GM23338 (cell line): ENCODE measurements at regions not wholly inside any gene's neighbourhood (a gene's known extent, or its start where the extent isn't known, plus 50 kb on each side); places are given as distances from the start of the nearest gene placed in this dataset.

Experiments used
- ATAC-seq: fragments of 200-7000 bp; cut with Tn5 transposase; 3 replicates; pipeline ENCODE4 v1.9.1; 2020
- DNase-seq: peaks from one replicate; pipeline ENCODE4 v3.0.0-alpha.2; 2015; ENCODE audit warnings: low spot score
- H2AFZ ChIP-seq: fragments of 200-600 bp; sonication (generic); 2 replicates; pipeline ENCODE4 v1.8.0; 2016; ENCODE audit warnings: antibody characterized with exemption, mild to moderate bottlenecking, moderate library complexity
- H3F3A ChIP-seq: fragments of 200-600 bp; sonication (generic); replicated peaks from 2 replicates; pipeline ENCODE4 v1.8.0; 2017; ENCODE audit warnings: antibody characterized with exemption, mixed run types, low read depth
- H3K27ac ChIP-seq: fragments of 200-600 bp; sonication (generic); 2 replicates; pipeline ENCODE4 v1.6.1; 2016; ENCODE audit warnings: low read depth
- H3K27me3 ChIP-seq: fragments of 200-600 bp; sonication (generic); 2 replicates; pipeline ENCODE4 v1.8.0; 2016; ENCODE audit warnings: mild to moderate bottlenecking, mixed run types, moderate library complexity; ENCODE audit not compliant: insufficient read depth
- H3K36me3 ChIP-seq: fragments of 200-600 bp; sonication (generic); 2 replicates; pipeline ENCODE4 v1.8.0; 2016; ENCODE audit warnings: mild to moderate bottlenecking; ENCODE audit not compliant: insufficient read depth
- H3K4me1 ChIP-seq: fragments of 200-600 bp; sonication (generic); 2 replicates; pipeline ENCODE4 v1.8.0; 2016; ENCODE audit warnings: mild to moderate bottlenecking, moderate library complexity; ENCODE audit not compliant: insufficient read depth
- H3K4me2 ChIP-seq: fragments of 200-600 bp; sonication (generic); 2 replicates; pipeline ENCODE4 v1.7.1; 2017; ENCODE audit warnings: mixed run types
- H3K4me3 ChIP-seq: fragments of 200-600 bp; sonication (generic); 2 replicates; pipeline ENCODE4 v1.6.1; 2016; ENCODE audit warnings: mixed run types
- H3K79me2 ChIP-seq: fragments of 200-600 bp; sonication (generic); replicated peaks from 2 replicates; pipeline ENCODE4 v1.8.0; 2017; ENCODE audit warnings: mild to moderate bottlenecking; ENCODE audit not compliant: insufficient read depth
- H3K9me2 ChIP-seq: fragments of 200-600 bp; sonication (generic); 2 replicates; pipeline ENCODE4 v1.8.0; 2017; ENCODE audit not compliant: insufficient read depth
- H4K20me1 ChIP-seq: fragments of 200-600 bp; sonication (generic); replicated peaks from 2 replicates; pipeline ENCODE4 v1.8.0; 2017; ENCODE audit warnings: mild to moderate bottlenecking; ENCODE audit not compliant: insufficient read depth
- H3K27ac Mint-ChIP-seq: 2 replicates; pipeline ENCODE4 v1.8.0; 2020; ENCODE audit warnings: inconsistent platforms, mild to moderate bottlenecking, moderate library complexity, mixed read lengths
- H3K27me3 Mint-ChIP-seq: 3 replicates; pipeline ENCODE4 v1.8.0; 2022; ENCODE audit warnings: low read depth, mild to moderate bottlenecking, moderate library complexity, mixed read lengths, inconsistent platforms; ENCODE audit not compliant: insufficient read depth, poor library complexity
- H3K36me3 Mint-ChIP-seq: 3 replicates; pipeline ENCODE4 v1.8.0; 2021; ENCODE audit warnings: low read depth, mild to moderate bottlenecking, inconsistent platforms, moderate library complexity, mixed read lengths
- H3K4me1 Mint-ChIP-seq: 3 replicates; pipeline ENCODE4 v1.8.0; 2020; ENCODE audit warnings: mild to moderate bottlenecking, inconsistent platforms, mixed read lengths
- H3K4me3 Mint-ChIP-seq: 3 replicates; pipeline ENCODE4 v1.8.0; 2021; ENCODE audit warnings: moderate library complexity, mild to moderate bottlenecking, inconsistent platforms, mixed read lengths
- H3K9me3 Mint-ChIP-seq: 3 replicates; pipeline ENCODE4 v1.8.0; 2020; ENCODE audit warnings: moderate library complexity, mild to moderate bottlenecking, inconsistent platforms, mixed read lengths
- EZH2 ChIP-seq: fragments of 200-600 bp; sonication (generic); IDR thresholded peaks from one replicate; pipeline ENCODE4 v1.8.0; 2017; ENCODE audit warnings: antibody characterized with exemption, mild to moderate bottlenecking, low read depth; ENCODE audit not compliant: unreplicated experiment
- JUNB ChIP-seq: IDR thresholded peaks from one replicate; pipeline ENCODE4 v1.6.1; 2016; ENCODE audit warnings: antibody characterized with exemption; ENCODE audit not compliant: unreplicated experiment
- NANOG ChIP-seq: IDR thresholded peaks from 2 replicates; pipeline ENCODE4 v1.6.1; 2016; ENCODE audit warnings: antibody characterized with exemption, borderline replicate concordance
- POLR2AphosphoS5 ChIP-seq: IDR thresholded peaks from 2 replicates; pipeline ENCODE4 v1.6.1; 2016; ENCODE audit warnings: antibody characterized with exemption, low read depth
- STAT1 ChIP-seq: IDR thresholded peaks from one replicate; pipeline ENCODE4 v1.6.1; 2016; ENCODE audit warnings: antibody characterized with exemption; ENCODE audit not compliant: unreplicated experiment
- ZNF462 ChIP-seq: fragments of 250-450 bp; sonication (Bioruptor Pico); IDR thresholded peaks from 2 replicates; pipeline ENCODE4 v1.5.0; 2020; ENCODE audit warnings: mild to moderate bottlenecking, moderate library complexity
- TF ChIP-seq, protein P1 (sequence below), 2 experiments: fragments of 200-600 bp in 1 of 2; sonication (generic) in 1 of 2; conservative IDR thresholded peaks; 2 replicates each; pipeline versions ENCODE4 v1.5.1 to v1.6.1; 2016 to 2017; ENCODE audit warnings: antibody characterized with exemption in 2 of 2, low read depth in 2 of 2, mild to moderate bottlenecking in 2 of 2, moderate library complexity in 1 of 2
- TF ChIP-seq, protein P2 (sequence below): IDR thresholded peaks from one replicate; pipeline ENCODE4 v1.6.1; 2018; ENCODE audit warnings: antibody characterized with exemption; ENCODE audit not compliant: unreplicated experiment

DNA sequence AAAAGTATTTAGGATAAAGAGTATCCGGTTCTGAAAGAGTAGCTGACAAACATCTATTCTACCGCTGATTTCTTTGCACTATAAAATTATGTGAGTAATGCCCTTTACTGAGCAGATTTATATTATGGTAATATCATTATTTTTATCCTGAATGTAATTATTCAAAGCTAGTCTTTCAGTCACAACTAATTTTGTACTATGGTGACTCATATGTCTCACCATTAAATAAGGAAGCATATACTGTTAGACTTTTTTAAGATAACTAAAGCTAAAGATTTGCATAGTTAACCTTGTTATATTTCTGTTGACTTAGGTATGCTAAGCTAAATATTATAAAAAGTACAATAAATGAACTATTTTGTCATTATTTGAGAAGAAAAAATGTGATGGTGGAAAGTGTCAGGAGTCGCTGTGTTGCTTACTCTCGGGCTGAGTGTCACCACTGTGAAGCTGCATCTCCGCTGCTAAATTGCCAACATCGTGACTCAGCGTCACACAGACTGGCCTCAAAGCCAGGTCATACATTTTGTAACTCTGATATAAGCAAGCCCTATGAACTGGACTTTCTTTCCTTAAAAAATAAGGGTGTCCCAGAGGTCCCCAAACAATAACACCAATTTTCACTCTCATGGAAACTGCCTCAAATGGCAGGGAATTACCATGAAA is 69.1 kb upstream of the SSTR1 start (continued):
- TF ChIP-seq ZNF462 (CRISPR knock-in tag) (no peak), EZH2 (no peak), NANOG (no peak)
- TF ChIP-seq, protein P1, sequence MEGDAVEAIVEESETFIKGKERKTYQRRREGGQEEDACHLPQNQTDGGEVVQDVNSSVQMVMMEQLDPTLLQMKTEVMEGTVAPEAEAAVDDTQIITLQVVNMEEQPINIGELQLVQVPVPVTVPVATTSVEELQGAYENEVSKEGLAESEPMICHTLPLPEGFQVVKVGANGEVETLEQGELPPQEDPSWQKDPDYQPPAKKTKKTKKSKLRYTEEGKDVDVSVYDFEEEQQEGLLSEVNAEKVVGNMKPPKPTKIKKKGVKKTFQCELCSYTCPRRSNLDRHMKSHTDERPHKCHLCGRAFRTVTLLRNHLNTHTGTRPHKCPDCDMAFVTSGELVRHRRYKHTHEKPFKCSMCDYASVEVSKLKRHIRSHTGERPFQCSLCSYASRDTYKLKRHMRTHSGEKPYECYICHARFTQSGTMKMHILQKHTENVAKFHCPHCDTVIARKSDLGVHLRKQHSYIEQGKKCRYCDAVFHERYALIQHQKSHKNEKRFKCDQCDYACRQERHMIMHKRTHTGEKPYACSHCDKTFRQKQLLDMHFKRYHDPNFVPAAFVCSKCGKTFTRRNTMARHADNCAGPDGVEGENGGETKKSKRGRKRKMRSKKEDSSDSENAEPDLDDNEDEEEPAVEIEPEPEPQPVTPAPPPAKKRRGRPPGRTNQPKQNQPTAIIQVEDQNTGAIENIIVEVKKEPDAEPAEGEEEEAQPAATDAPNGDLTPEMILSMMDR (conservative IDR thresholded peaks at IDR 0.05; ENCODE audit: low read depth in 2 of 2), result no peak

- peaks cover 34% of the 10 kb centered on the region for H3K4me1 Mint-ChIP-seq
Observed at GRCh38 chr14:38139926-38140325, 67.8 kb upstream of the SSTR1 start.

More at GRCh38 chr14:38139926-38140325, 67.8 kb upstream of the SSTR1 start:
- no peaks in the 10 kb centered on the region for H3K27me3 ChIP-seq
- Mint-ChIP-seq H3K36me3 (no peaks in the 10 kb centered on the region), H3K9me3 (no peaks in the 10 kb centered on the region), H3K27ac (no peak overlapping the region), H3K27me3 (no peaks in the 10 kb centered on the region), H3K4me3 (no peak overlapping the region)
- H3K4me1 ChIP-seq, result peaks cover 32% of the 10 kb centered on the region
- H2AFZ ChIP-seq, result no peak overlapping the region
- ATAC-seq (no peak), DNase-seq (no peak)
- TF ChIP-seq NANOG, result no peak
- no peak for TF ChIP-seq STAT1
- TF ChIP-seq, protein P2, sequence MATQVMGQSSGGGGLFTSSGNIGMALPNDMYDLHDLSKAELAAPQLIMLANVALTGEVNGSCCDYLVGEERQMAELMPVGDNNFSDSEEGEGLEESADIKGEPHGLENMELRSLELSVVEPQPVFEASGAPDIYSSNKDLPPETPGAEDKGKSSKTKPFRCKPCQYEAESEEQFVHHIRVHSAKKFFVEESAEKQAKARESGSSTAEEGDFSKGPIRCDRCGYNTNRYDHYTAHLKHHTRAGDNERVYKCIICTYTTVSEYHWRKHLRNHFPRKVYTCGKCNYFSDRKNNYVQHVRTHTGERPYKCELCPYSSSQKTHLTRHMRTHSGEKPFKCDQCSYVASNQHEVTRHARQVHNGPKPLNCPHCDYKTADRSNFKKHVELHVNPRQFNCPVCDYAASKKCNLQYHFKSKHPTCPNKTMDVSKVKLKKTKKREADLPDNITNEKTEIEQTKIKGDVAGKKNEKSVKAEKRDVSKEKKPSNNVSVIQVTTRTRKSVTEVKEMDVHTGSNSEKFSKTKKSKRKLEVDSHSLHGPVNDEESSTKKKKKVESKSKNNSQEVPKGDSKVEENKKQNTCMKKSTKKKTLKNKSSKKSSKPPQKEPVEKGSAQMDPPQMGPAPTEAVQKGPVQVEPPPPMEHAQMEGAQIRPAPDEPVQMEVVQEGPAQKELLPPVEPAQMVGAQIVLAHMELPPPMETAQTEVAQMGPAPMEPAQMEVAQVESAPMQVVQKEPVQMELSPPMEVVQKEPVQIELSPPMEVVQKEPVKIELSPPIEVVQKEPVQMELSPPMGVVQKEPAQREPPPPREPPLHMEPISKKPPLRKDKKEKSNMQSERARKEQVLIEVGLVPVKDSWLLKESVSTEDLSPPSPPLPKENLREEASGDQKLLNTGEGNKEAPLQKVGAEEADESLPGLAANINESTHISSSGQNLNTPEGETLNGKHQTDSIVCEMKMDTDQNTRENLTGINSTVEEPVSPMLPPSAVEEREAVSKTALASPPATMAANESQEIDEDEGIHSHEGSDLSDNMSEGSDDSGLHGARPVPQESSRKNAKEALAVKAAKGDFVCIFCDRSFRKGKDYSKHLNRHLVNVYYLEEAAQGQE, result no peak
- no peak for TF ChIP-seq JUNB
- TF ChIP-seq POLR2AphosphoS5, result no peak
- no peaks in the 10 kb centered on the region for H3F3A ChIP-seq
- H3K27ac ChIP-seq, result no peak overlapping the region
- H3K9me2 ChIP-seq, result 0 out of 2 replicates have a peak, but pooled peaks cover 3% of the 10 kb centered on the region
- no peaks in the 10 kb centered on the region for H4K20me1 ChIP-seq
- no peak overlapping the region for H3K4me2 ChIP-seq
- no peaks in the 10 kb centered on the region for H3K79me2 ChIP-seq
- H3K36me3 ChIP-seq, result no peaks in the 10 kb centered on the region
- no peak overlapping the region for H3K4me3 ChIP-seq
